ENCODE measurements at regions not wholly inside any gene's neighbourhood (a gene's known extent, or its start where the extent isn't known, plus 50 kb on each side); places are given as distances from the start of the nearest gene placed in this dataset.

GRCh38 chr13:70923863-70924752 is 815.9 kb upstream of the KLHL1 start:
- no peak for TF ChIP-seq CTCF (IDR thresholded peaks at IDR 0.05; ENCODE audit: insufficient read depth, low read length)
- no peak overlapping the region for H3K4me3 ChIP-seq (ENCODE audit: low read depth, low read length)
- DNase-seq (ENCODE audit: low read depth): no peak

- H3K4me3 ChIP-seq (ENCODE audit: low read depth, low read length): no peak overlapping the region
- TF ChIP-seq CTCF (IDR thresholded peaks at IDR 0.05; ENCODE audit: insufficient read depth, low read length): no peak
- no peak for DNase-seq (ENCODE audit: low read depth)
These were observed 803.0 kb upstream of the KLHL1 start for GRCh38 chr13:70911286-70911685.

GRCh38 chr13:70908795-70909194 is 800.5 kb upstream of the KLHL1 start:
- TF ChIP-seq CTCF (IDR thresholded peaks at IDR 0.05; ENCODE audit: insufficient read depth, low read length): no peak
- H3K4me3 ChIP-seq (ENCODE audit: low read depth, low read length): no peak overlapping the region
- no peak for DNase-seq (ENCODE audit: low read depth)

GRCh38 chr13:70905035-70905434 is 796.8 kb upstream of the KLHL1 start:
- TF ChIP-seq CTCF (IDR thresholded peaks at IDR 0.05; ENCODE audit: insufficient read depth, low read length): no peak
- no peak for DNase-seq (ENCODE audit: low read depth)
- H3K4me3 ChIP-seq (ENCODE audit: low read depth, low read length): no peak overlapping the region

- TF ChIP-seq CTCF (IDR thresholded peaks at IDR 0.05; ENCODE audit: insufficient read depth, low read length): no peak
- no peak overlapping the region for H3K4me3 ChIP-seq (ENCODE audit: low read depth, low read length)
- DNase-seq (ENCODE audit: low read depth): no peak
These were observed 787.9 kb upstream of the KLHL1 start for GRCh38 chr13:70896136-70896535.

- DNase-seq (ENCODE audit: low read depth): no peak
- no peak overlapping the region for H3K4me3 ChIP-seq (ENCODE audit: low read depth, low read length)
- TF ChIP-seq CTCF (IDR thresholded peaks at IDR 0.05; ENCODE audit: insufficient read depth, low read length): no peak
These were observed 787.3 kb upstream of the KLHL1 start for GRCh38 chr13:70895599-70895998.

Measured in fibroblast of the aortic adventitia (primary cell).